WTC11 (cell line): ENCODE measurements at regions not wholly inside any gene's neighbourhood (a gene's known extent, or its start where the extent isn't known, plus 50 kb on each side); places are given as distances from the start of the nearest gene placed in this dataset.

ENCODE experiments used
- ATF1 ChIP-seq: sonication (generic); formaldehyde crosslinking; IDR thresholded peaks from 2 replicates; pipeline ENCODE4 v1.8.1; 2023; ENCODE audit warnings: mild to moderate bottlenecking, moderate library complexity, missing genetic modification reagents
- FOXK1 ChIP-seq: sonication (generic); formaldehyde crosslinking; IDR thresholded peaks from 2 replicates; pipeline ENCODE4 v1.8.0; 2022; ENCODE audit warnings: mild to moderate bottlenecking, moderate library complexity, missing genetic modification reagents
- JUN ChIP-seq: sonication (generic); formaldehyde crosslinking; IDR thresholded peaks from 2 replicates; pipeline ENCODE4 v1.8.0; 2023; ENCODE audit warnings: mild to moderate bottlenecking, missing genetic modification reagents
- SMAD3 ChIP-seq: sonication (generic); formaldehyde crosslinking; IDR thresholded peaks from 2 replicates; pipeline ENCODE4 v1.8.0; 2022; ENCODE audit warnings: missing genetic modification reagents, mild to moderate bottlenecking, borderline replicate concordance
- TF ChIP-seq, protein P1 (sequence below): fragments of 200-600 bp; IDR thresholded peaks from 2 replicates; pipeline ENCODE4 v1.8.0; 2022; ENCODE audit warnings: antibody characterized with exemption
- TF ChIP-seq, protein P2 (sequence below): sonication (generic); formaldehyde crosslinking; IDR thresholded peaks from 2 replicates; pipeline ENCODE4 v1.8.0; 2022; ENCODE audit warnings: mild to moderate bottlenecking, missing genetic modification reagents
- TF ChIP-seq, protein P3 (sequence below): sonication (generic); formaldehyde crosslinking; IDR thresholded peaks from 2 replicates; pipeline ENCODE4 v1.8.0; 2022; ENCODE audit warnings: mild to moderate bottlenecking, missing genetic modification reagents
- TF ChIP-seq, protein P4 (sequence below): sonication (generic); formaldehyde crosslinking; IDR thresholded peaks from 2 replicates; pipeline ENCODE4 v1.8.1; 2023; ENCODE audit warnings: mild to moderate bottlenecking, missing genetic modification reagents, moderate library complexity

DNA sequence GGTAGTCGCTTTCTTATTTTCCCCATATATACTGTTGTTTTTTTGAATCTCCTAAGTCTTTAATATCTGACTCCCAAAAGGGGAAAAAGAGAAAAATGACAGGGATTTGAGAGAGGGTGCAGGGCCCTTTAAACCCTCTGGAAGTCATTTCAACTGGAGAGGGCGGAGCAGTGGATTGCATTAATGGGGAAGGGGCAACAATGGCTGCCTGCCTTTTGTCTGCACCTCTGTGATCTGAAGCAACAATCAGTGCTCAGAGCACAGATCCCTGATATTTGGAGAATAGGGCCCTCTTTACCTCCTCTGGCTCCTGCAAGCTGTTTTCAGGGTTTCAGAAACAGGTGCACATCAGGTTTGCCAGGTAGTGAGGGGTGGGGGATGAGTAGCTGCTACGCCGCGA is 1458.3 kb upstream of the TENM3 start:
- TF ChIP-seq, protein P1, sequence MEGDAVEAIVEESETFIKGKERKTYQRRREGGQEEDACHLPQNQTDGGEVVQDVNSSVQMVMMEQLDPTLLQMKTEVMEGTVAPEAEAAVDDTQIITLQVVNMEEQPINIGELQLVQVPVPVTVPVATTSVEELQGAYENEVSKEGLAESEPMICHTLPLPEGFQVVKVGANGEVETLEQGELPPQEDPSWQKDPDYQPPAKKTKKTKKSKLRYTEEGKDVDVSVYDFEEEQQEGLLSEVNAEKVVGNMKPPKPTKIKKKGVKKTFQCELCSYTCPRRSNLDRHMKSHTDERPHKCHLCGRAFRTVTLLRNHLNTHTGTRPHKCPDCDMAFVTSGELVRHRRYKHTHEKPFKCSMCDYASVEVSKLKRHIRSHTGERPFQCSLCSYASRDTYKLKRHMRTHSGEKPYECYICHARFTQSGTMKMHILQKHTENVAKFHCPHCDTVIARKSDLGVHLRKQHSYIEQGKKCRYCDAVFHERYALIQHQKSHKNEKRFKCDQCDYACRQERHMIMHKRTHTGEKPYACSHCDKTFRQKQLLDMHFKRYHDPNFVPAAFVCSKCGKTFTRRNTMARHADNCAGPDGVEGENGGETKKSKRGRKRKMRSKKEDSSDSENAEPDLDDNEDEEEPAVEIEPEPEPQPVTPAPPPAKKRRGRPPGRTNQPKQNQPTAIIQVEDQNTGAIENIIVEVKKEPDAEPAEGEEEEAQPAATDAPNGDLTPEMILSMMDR, result no peak
- TF ChIP-seq SMAD3 (CRISPR knock-in tag) (no peak), ATF1 (CRISPR knock-in tag) (no peak), JUN (CRISPR knock-in tag) (no peak), FOXK1 (no peak)
- TF ChIP-seq, protein P2, sequence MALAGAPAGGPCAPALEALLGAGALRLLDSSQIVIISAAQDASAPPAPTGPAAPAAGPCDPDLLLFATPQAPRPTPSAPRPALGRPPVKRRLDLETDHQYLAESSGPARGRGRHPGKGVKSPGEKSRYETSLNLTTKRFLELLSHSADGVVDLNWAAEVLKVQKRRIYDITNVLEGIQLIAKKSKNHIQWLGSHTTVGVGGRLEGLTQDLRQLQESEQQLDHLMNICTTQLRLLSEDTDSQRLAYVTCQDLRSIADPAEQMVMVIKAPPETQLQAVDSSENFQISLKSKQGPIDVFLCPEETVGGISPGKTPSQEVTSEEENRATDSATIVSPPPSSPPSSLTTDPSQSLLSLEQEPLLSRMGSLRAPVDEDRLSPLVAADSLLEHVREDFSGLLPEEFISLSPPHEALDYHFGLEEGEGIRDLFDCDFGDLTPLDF (CRISPR knock-in tag), result no peak
- TF ChIP-seq, protein P3, sequence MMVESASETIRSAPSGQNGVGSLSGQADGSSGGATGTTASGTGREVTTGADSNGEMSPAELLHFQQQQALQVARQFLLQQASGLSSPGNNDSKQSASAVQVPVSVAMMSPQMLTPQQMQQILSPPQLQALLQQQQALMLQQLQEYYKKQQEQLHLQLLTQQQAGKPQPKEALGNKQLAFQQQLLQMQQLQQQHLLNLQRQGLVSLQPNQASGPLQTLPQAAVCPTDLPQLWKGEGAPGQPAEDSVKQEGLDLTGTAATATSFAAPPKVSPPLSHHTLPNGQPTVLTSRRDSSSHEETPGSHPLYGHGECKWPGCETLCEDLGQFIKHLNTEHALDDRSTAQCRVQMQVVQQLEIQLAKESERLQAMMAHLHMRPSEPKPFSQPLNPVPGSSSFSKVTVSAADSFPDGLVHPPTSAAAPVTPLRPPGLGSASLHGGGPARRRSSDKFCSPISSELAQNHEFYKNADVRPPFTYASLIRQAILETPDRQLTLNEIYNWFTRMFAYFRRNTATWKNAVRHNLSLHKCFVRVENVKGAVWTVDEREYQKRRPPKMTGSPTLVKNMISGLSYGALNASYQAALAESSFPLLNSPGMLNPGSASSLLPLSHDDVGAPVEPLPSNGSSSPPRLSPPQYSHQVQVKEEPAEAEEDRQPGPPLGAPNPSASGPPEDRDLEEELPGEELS (CRISPR knock-in tag), result no peak
- TF ChIP-seq, protein P4, sequence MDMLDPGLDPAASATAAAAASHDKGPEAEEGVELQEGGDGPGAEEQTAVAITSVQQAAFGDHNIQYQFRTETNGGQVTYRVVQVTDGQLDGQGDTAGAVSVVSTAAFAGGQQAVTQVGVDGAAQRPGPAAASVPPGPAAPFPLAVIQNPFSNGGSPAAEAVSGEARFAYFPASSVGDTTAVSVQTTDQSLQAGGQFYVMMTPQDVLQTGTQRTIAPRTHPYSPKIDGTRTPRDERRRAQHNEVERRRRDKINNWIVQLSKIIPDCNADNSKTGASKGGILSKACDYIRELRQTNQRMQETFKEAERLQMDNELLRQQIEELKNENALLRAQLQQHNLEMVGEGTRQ (CRISPR knock-in tag), result no peak
